ENCODE measurements at regions not wholly inside any gene's neighbourhood (a gene's known extent, or its start where the extent isn't known, plus 50 kb on each side); places are given as distances from the start of the nearest gene placed in this dataset.

DNA sequence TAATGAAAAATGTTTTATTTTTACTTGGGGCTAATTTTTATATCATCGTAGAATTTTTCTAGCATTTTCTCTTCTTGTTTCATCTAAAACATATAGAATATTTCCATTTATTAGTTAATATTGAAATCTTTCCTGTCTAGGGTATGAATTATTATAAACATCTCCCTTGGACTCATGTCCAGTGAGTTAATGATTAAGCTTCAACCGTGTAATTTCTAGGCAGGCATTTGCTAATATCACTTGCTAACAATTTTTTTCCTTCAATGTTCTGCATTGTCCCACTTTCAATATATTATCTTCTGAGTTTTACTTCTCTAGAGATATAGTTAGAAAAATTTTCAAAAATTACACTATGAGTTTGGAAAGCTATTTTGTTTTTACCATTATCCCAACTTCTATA lies 1371.6 kb upstream of the EPHA6 start:
- TF ChIP-seq TARDBP (IDR thresholded peaks at IDR 0.05) (no peak), BHLHE40 (IDR thresholded peaks at IDR 0.05; ENCODE audit: borderline replicate concordance) (no peak), ARNT (IDR thresholded peaks at IDR 0.05) (no peak), ELF4 (IDR thresholded peaks at IDR 0.05) (no peak), PKNOX1 (IDR thresholded peaks at IDR 0.05) (no peak), FOXA1 (IDR thresholded peaks at IDR 0.05) (no peak), FOXK2 (IDR thresholded peaks at IDR 0.05) (no peak), HDGF (IDR thresholded peaks at IDR 0.05; ENCODE audit: borderline replicate concordance) (no peak), FOXM1 (IDR thresholded peaks at IDR 0.05; ENCODE audit: borderline replicate concordance) (no peak), L3MBTL2 (conservative IDR thresholded peaks at IDR 0.05) (no peak)
